Islet precursor cell (in vitro differentiated cells): ENCODE measurements at regions not wholly inside any gene's neighbourhood (a gene's known extent, or its start where the extent isn't known, plus 50 kb on each side); places are given as distances from the start of the nearest gene placed in this dataset.

Source experiments
- DNase-seq: peaks from one replicate; pipeline ENCODE4 v3.0.0-alpha.2; 2018

DNA sequence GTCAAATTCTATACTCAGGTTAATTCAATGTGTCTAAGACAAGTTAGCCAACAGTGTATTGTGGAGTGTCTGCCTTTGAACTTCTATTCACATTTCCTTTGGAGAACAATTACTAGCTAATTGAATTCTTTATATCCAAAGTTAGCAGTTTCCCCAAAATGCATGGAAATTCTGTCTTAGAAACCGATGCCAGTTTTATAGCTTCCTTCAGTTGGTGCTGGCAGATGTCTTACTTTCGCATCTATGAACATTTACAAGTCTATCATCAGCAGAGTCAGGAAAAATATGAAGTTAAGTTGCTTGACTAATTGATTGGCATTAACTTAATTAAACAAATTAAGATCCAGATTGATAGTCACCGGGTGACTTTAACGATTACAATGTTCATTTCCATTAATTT is 527.6 kb upstream of the CDH18 start:
- DNase-seq, result no peak

DNA sequence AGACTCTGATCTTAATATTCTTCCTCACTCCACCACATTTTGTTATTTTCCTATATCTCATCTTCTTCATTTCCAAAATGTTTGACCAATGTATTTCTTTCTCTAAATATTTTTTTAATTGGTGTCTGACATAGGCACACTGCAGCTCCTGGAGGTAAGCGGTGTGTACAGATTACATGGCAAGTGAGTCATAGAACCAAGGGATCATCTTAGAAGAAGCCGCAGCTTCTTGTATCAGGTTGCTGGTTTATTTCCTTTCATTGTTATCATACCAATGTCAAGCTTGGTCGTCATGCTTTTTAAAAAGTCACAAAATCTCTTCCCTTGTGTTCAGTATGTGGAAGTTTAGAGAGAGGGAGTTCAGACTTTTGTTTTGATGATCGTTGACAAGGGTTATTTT is 526.1 kb upstream of the CDH18 start:
- DNase-seq, result no peak

DNA sequence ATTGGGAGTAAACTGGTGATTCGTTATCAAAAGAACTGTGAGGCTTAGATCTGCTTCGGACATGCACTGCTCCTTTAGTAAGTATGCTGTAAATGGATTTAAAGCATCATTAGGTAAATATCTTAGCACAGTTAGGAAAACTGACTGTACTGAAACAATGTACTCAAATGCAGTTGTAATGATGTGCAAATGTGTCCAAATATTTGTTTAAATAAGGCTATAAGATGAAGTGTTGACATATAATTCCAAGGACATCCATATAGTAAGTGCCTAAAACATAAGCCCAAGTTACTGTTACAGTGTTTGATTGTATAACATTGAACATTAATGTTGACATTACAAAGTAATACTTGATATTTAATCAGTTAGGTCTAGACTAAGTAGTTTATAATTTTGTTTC is 512.5 kb upstream of the CDH18 start:
- DNase-seq, result no peak

DNA sequence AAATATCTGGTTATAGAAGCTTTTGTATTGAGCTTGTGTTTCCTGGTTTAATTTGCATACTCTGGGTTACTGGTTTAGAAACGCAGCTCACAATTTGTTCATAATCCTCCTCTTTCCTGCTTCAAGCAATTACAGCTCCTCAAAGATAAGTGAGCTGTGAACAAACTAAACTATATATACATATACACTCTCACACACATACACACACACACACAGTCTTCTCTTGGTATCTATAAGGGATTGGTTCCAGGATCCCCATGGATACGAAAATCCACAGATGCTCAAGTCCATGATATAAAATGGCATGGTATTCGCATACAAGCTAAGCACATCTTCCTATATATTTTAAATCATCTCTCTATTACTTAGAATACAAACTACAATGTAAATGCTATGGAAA is 510.9 kb upstream of the CDH18 start:
- no peak for DNase-seq

DNA sequence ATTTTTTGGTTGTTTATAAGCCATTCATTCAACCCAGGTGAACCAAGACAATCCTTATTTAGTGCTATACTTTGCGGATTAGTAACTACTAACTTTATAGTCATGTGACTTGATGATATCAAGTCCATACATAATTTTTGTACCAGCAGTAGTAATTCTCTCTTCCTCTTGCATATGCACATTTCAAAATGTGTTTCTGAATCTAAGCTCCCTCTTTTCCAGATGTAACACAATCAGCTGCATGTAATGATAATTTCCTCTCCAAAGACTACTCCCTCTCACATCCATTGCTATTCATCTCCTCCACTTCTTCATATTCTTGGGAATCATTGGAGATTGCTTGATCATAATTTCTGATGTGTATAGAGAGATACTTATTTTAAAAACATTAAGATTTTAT is 510.1 kb upstream of the CDH18 start:
- DNase-seq, result no peak

DNA sequence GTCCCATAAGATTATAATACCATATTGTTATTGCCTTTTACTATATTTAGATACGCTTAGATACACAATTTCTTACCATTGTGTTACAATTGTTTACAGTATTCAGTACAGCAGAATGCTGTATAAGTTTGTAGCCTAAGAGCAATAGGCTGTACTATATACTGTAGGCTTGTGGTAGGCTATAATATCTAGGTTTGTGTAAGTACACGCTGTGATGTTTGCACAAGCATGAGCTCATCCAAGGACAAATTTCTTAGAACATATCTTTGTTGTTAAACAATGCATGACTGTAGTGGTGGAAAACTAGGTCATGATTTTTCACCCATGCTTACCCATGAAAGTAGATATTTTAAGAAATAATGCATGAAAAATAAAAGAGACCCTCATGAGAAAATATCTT is 509.4 kb upstream of the CDH18 start:
- no peak for DNase-seq

DNA sequence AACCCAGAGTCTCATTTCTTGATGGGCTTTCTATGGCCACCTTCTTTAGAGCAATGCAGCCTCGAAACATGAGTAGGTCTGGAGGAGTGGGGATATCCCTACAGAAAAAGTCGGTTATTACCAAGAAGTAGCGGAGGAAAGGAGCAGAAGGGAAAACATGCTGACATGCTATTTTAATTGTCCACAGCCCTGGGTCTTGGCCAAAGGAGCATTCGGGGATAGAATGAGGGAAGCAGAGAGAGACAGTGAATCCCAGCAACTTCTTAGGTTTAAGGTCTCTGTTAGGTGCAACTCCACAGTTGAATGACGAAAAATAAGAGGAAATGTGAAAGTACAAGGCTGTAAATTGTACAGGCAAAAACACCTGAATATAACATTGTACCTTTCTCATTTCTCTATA is 506.7 kb upstream of the CDH18 start:
- DNase-seq, result no peak

DNA sequence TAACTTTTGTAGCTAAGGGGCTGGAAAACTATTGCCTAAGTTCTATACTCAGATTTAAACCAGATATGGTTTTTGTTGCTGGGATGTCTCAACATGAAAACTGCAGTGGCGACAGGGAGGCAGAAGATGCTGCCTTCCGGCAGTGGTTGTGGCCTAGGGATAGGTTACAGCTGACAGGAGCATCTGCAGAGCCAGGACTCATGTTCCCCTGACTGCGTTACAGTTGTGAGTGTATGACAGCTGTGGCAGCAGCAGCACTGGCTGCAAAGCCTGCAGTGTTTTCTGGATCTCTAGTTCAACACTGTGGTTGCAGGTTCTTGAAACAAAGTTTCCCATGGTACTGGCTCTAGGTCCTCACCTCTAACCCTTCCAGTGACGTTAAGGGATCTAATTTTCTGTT is 498.8 kb upstream of the CDH18 start:
- no peak for DNase-seq

DNA sequence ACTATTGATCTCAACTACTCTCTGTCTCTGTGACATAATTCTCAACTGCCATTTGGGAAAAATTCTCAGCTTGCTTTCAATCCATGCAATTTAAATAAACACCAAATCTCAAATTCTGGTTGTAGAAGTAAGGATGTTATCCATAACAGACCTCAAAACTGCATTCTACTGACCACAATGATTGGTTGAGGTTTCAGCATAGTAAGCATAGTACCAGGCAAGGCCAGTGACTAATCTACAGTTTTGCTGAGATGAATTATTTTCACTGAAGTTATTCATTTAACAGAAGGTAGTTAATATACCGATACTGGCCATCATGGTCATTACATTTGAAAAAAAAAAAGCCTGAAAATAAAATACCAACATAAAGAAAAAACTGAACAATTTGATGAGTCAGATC is 488.0 kb upstream of the CDH18 start:
- no peak for DNase-seq

DNA sequence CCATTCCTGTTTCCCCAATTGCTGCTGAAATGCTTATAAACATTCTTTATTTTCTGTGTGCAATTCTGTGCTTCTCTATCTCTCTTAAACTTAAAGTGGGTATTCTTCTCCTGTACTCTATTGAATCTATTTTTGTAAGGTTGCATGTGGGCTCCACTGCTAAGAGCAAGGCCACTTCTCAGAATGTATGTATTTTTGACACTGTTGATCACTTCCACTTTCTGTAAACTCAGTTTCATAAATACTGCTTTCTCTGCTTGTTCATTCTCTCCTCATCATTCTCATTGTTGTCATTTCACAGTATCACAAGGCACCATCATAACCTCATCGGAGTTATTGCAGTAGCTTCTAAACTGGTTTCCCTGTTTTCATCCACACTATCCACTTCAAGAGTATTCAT is 483.0 kb upstream of the CDH18 start:
- DNase-seq, result no peak

DNA sequence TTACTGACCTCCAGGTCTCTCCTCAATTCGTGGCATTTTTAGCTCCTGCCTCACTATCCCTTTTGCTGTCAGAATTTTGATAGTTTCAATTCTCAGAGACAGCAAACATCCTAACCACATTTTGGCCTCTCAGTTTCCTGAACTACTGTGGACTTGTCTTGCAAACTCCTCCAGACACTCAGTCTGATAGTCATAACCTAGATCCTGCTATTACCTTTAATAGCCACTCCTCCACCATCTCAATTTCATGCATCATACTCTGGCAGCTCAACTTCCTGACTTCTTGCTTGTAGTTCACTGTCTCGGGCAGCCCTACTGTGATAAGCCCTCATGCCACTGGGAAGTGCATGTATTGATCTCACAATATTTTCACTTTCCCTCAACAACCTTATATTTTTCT is 481.8 kb upstream of the CDH18 start:
- DNase-seq, result no peak

DNA sequence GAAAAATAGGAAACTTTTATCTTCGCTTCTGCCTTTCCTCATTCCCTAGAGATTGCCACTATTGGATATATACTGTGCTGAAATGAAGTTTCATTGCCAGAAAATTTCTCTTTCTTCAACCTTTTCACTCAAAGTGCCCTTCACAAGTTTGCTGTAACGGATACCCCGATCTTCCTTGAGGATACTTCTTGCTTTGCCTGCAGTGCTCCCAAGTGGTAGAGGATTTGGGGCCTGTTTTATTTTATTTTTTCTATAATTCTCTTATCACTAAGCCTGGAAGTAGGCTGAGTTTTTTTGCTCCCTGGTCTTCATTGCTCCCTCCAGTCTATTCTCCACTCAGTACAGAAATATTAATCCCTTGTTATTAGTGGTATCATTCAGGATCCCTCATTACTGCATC is 481.4 kb upstream of the CDH18 start:
- no peak for DNase-seq

DNA sequence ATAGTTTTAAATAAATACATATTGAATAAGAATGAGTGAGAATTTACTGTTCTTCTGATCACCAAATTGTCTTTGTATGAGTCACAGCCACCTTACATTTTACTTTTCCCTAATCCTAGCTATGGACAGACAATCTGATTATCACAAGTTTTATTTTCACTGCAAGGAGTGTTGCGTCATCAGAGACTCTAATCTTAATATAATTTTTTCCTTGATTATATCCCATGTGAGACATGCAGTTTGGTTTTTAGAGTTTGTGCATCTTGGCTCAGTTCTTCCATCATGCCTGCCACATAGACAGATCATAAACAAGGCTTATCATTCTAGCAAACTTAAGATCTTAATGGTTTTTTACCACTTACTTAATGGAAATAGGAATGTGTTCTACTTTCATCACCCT is 478.5 kb upstream of the CDH18 start:
- DNase-seq, result no peak

DNA sequence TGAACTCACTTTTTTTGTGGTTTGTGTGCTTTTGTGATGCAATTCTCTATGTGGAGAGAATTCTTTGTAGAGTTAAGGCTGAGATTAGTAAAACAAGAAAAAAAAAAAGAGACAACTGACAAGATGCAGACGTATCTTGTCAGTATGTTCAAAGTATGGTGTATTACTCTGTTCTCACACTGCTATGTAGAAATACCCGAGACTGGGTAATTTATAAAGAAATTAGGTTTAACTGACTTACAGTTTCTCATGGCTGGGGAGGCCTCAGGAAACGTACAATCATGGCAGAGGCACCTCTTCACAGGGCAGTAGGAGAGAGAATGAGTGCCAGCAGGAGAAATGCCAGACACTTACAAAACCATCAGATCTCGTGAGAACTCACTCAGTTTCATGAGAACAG is 475.2 kb upstream of the CDH18 start:
- DNase-seq, result no peak

DNA sequence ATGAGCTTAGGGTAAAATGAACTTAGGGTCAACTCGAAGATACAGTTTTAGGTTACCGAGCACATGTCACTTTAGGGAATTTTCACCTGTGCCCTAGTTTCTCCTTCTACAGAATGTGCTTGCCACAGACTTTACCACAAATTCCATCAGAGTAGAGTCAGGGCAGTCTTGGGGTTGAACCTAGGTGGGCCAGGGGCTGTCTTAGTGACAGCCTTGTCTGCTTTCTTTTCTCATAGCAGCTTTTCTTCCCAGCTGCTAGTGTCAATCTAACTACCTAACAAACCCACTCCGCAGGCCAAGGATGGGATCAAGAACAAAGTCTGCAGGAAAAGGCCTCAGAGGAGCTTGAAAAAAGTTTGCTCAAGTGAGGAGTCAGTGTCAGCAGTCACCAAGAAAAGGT is 458.1 kb upstream of the CDH18 start:
- DNase-seq, result peak; percentile 64

DNA sequence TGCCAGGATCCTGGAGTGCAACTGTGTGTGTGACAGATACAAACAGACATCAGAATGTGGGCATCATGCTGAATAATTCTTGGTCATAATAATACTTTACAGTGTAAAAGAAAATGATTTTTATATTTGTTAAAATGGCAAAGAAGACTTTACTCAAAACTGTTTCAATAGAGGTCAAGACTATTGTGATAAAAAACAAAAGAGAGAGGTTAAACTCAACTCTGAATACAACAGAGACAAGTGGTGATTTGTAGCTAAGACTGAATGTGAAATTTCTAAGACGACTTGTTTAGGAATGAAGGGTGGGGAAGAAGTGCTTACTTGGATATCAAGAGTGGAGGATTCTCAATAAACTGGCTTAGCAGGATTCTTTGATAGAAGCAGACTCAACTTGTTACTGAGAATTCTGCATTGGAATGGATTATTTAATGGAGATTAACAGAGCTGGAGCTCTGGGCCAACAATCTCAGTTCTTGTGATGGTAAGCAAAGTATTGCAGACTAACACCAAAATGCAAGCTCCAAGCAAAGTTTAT is 457.4 kb upstream of the CDH18 start:
- DNase-seq, result no peak

DNA sequence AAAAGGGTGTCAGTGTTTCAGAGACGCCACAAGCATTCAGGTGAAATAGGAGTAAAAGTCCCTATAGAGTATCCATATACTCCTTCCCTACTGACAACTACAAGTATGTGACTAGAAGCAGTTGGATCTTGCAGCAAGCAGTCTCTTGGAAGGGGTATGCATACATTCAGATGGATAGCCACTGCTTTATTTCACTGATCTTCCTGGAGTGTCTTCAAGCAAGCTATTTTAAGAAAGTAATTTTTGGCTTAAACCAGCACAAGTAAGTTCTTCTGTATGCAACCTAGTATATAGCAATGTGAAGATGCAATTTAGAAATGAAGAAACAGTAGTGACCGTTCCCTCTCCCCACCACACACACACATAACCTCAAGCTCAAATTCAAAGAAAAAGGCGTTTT is 446.8 kb upstream of the CDH18 start:
- no peak for DNase-seq

DNA sequence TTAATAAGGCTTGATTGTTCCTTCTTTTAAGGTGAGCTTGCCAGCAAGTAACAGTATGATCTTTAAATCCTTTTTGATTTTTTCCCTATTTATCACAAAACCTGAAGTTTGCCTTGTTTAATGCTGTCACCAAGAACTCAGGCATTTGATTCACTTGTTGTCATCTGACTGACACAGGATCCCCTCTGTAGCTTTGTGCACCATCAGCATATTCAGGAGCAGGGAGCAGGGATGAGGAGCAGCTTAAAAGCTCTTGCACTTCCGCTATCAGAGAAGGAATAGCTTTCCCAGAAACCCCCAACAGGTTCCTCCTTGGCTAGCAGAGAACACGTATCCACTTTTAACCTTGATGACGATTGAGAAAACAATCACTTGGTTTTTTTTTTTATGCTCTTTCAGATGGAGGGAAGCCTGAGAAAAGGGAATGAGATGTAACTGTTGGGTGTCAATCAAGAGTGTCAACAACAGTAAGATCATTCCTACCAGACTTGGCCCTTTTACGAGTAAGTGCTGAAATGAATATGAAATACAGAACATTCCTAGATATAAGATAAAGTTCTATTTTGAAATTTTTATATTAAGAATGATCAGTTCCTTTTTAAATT is 433.1 kb upstream of the CDH18 start:
- no peak for DNase-seq
